ENCODE measurements at regions not wholly inside any gene's neighbourhood (a gene's known extent, or its start where the extent isn't known, plus 50 kb on each side); places are given as distances from the start of the nearest gene placed in this dataset.

DNA sequence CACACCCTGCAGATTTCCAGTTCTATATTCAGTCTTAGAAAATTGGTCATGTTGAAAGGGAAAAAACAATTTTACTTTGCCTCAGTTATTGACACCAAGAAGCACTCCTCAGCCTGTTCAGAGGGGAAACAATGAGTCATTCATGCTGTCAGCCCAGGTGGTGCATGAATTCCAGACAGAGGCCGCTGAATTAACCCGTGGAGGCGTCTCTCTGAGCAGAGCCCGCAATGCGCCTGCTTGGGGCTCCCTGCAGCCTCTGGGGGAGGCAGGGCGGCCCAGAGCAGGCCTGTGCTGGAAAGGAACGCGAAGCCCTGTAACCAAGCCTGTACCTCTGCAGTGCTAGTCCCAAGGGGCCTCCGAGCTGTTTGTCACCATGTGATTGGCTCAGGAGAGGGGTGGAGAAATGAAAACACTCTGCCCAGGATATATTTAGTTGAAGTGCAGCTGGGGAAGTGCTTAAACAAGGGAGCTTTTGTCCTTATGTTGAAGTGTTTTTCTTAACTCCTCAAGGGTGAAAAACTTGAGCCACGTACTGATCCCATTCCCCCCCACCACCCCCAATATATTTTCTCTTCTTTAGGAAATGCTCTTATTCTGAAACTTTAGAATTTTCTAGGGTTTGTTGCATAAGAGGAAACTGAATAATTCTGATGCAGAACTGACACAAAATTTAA is 68.3 kb upstream of the CHD2 start:
- H3K9me3 Mint-ChIP-seq (ENCODE audit: low read depth) = no peaks in the 10 kb centered on the region
- H3K4me3 Mint-ChIP-seq (ENCODE audit: unreplicated experiment) = peak overlapping the region; percentile 43
- no peaks in the 10 kb centered on the region for H3K27me3 Mint-ChIP-seq (ENCODE audit: low read depth)
- TF ChIP-seq, protein P1, sequence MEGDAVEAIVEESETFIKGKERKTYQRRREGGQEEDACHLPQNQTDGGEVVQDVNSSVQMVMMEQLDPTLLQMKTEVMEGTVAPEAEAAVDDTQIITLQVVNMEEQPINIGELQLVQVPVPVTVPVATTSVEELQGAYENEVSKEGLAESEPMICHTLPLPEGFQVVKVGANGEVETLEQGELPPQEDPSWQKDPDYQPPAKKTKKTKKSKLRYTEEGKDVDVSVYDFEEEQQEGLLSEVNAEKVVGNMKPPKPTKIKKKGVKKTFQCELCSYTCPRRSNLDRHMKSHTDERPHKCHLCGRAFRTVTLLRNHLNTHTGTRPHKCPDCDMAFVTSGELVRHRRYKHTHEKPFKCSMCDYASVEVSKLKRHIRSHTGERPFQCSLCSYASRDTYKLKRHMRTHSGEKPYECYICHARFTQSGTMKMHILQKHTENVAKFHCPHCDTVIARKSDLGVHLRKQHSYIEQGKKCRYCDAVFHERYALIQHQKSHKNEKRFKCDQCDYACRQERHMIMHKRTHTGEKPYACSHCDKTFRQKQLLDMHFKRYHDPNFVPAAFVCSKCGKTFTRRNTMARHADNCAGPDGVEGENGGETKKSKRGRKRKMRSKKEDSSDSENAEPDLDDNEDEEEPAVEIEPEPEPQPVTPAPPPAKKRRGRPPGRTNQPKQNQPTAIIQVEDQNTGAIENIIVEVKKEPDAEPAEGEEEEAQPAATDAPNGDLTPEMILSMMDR (IDR thresholded peaks at IDR 0.05) = no peak
- H3K36me3 Mint-ChIP-seq (ENCODE audit: low read depth) = no peaks in the 10 kb centered on the region
- H3K27ac Mint-ChIP-seq (ENCODE audit: unreplicated experiment) = peak overlapping the region; percentile 91
- H3K4me1 Mint-ChIP-seq (ENCODE audit: low read depth) = peaks cover 44% of the 10 kb centered on the region
- DNase-seq (ENCODE audit: low spot score) = peak; percentile 95

DNA sequence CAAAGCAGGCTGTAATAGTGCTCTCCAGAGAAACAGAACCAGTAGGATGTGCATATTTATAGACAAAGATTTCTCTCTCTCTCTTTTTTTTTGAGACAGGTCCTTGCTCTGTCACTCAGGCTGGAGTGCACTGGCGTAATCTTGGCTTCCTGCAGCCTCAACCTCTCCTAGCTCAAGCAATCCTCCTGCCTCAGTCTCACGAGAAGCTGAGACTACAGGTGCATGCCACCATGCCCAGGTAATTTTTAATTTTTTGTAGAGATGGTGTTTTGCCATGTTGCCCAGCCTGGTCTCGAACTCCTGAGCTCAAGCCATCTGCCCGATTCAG is 67.1 kb upstream of the CHD2 start:
- peak overlapping the region; percentile 91 for H3K27ac Mint-ChIP-seq (ENCODE audit: unreplicated experiment)
- H3K9me3 Mint-ChIP-seq (ENCODE audit: low read depth) = no peaks in the 10 kb centered on the region
- DNase-seq (ENCODE audit: low spot score) = no peak
- no peaks in the 10 kb centered on the region for H3K27me3 Mint-ChIP-seq (ENCODE audit: low read depth)
- no peaks in the 10 kb centered on the region for H3K36me3 Mint-ChIP-seq (ENCODE audit: low read depth)
- H3K4me1 Mint-ChIP-seq (ENCODE audit: low read depth) = peaks cover 44% of the 10 kb centered on the region
- TF ChIP-seq, protein P1 (IDR thresholded peaks at IDR 0.05) = no peak
- peak overlapping the region; percentile 43 for H3K4me3 Mint-ChIP-seq (ENCODE audit: unreplicated experiment)

DNA sequence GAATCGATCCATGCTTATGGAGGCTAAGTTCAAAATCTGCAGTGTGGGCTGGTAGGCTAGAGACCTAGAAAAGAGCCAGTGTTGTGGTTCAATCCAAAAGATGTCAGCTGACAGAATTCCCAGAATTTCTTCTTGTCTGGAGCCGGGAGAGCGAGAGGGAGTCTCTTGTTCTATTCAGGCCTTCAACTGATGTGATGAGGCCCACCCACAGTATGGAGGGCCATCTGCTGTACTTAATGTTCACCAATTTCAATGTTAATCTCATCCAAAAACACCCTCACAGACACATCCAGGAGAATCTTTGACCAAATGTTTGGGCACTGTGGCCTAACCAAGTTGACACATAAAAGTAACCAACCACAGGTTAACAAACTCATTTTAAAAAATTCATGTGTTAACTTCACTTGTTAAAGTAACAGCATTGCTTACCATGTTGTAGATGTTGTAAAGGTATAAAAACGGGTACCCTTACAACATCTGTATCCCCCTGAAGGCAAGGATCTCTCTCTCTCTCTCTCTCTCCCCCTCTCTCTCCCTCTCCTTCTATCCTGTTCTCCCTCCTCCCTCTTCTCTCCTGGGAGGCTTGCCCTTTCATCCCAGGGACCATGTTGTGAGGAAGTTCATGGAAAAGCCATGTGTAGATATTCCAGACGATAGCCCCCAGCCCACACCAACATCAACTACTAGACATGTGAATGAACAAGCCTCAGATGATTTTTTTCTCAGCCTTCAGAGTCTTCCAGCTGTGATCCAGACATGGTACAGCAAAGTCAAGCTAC is 66.4 kb upstream of the CHD2 start:
- TF ChIP-seq, protein P1 (IDR thresholded peaks at IDR 0.05) = no peak
- no peak for DNase-seq (ENCODE audit: low spot score)
- Mint-ChIP-seq H3K4me1 (ENCODE audit: low read depth) (peaks cover 44% of the 10 kb centered on the region), H3K27ac (ENCODE audit: unreplicated experiment) (peak overlapping the region; percentile 91), H3K4me3 (ENCODE audit: unreplicated experiment) (no peak overlapping the region), H3K27me3 (ENCODE audit: low read depth) (no peaks in the 10 kb centered on the region), H3K9me3 (ENCODE audit: low read depth) (no peaks in the 10 kb centered on the region), H3K36me3 (ENCODE audit: low read depth) (no peaks in the 10 kb centered on the region)

DNA sequence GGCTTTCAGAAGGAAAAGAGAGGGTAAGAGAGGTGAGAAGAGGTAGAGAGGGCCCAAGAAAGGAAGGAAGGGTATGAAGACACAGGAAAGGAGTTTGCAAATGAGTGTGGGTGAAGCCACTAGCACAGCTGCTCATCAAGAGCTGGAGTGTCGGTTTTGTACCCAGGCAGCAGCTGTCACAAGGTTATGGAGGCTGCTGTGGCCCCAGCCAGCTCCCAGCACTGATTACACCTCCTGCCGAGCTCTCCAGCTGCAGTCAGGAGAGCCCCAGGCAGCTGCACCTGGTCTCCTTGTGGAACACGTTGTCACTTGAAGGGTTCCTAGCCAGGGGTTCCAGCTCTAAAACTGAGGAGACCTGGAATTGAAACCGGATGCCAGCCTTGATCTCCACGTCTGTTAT is 60.4 kb upstream of the CHD2 start:
- Mint-ChIP-seq H3K36me3 (ENCODE audit: low read depth) (no peaks in the 10 kb centered on the region), H3K4me1 (ENCODE audit: low read depth) (no peaks in the 10 kb centered on the region), H3K27ac (ENCODE audit: unreplicated experiment) (no peak overlapping the region), H3K27me3 (ENCODE audit: low read depth) (no peaks in the 10 kb centered on the region), H3K9me3 (ENCODE audit: low read depth) (no peaks in the 10 kb centered on the region), H3K4me3 (ENCODE audit: unreplicated experiment) (no peak overlapping the region)
- no peak for DNase-seq (ENCODE audit: low spot score)
- TF ChIP-seq, protein P1 (IDR thresholded peaks at IDR 0.05) = no peak

DNA sequence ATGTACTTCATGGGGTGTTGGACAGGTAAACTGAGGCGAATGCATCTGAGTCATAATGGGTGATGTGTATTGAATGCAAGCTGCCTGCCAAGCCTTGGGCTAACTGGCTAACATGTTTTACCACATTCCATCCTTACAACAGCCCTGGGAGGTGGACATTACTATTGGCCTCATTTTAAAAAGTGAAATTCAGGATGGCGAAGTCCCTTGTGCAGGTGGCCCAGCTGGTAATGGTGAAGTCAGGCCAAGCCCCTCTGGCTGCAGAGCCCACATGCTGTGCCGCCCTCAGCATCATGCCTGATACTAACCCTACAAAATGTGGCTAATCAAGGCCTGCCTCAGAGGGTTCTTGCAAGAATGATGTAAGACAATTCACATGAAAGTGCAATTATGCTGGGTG is 60.0 kb upstream of the CHD2 start:
- Mint-ChIP-seq H3K27me3 (ENCODE audit: low read depth) (no peaks in the 10 kb centered on the region), H3K9me3 (ENCODE audit: low read depth) (no peaks in the 10 kb centered on the region), H3K27ac (ENCODE audit: unreplicated experiment) (no peak overlapping the region), H3K36me3 (ENCODE audit: low read depth) (no peaks in the 10 kb centered on the region), H3K4me3 (ENCODE audit: unreplicated experiment) (no peak overlapping the region), H3K4me1 (ENCODE audit: low read depth) (peaks cover 4% of the 10 kb centered on the region)
- TF ChIP-seq, protein P1 (IDR thresholded peaks at IDR 0.05) = no peak
- no peak for DNase-seq (ENCODE audit: low spot score)
